ENCODE measurements at regions not wholly inside any gene's neighbourhood (a gene's known extent, or its start where the extent isn't known, plus 50 kb on each side); places are given as distances from the start of the nearest gene placed in this dataset.

- no peak overlapping the region for H3K4me3 ChIP-seq (ENCODE audit: low read length)
- H3K4me1 ChIP-seq (ENCODE audit: control insufficient read depth, insufficient read depth, low read length): peaks cover 3% of the 10 kb centered on the region
- no peaks in the 10 kb centered on the region for H3K36me3 ChIP-seq (ENCODE audit: control insufficient read depth, insufficient read depth, low read length)
- H3K27ac ChIP-seq (ENCODE audit: low read length): no peak overlapping the region
- DNase-seq: peak; percentile 40
- no peaks in the 10 kb centered on the region for H3K27me3 ChIP-seq (ENCODE audit: control insufficient read depth, insufficient read depth, low read length)
- WGBS (ENCODE audit: insufficient coverage): 69% methylated on average over 3 of the region's 6 CpGs
- H3K9me3 ChIP-seq (replicated peaks; ENCODE audit: control insufficient read depth, low read depth, low read length): no peaks in the 10 kb centered on the region
Measured at GRCh38 chr18:23077493-23078256, 57.6 kb upstream of the CABLES1 start.

- DNase-seq: no peak
- Histone ChIP-seq H3K9me3 (replicated peaks; ENCODE audit: control insufficient read depth, low read depth, low read length) (no peaks in the 10 kb centered on the region), H3K4me3 (ENCODE audit: low read length) (no peak overlapping the region), H3K36me3 (ENCODE audit: control insufficient read depth, insufficient read depth, low read length) (no peaks in the 10 kb centered on the region), H3K27ac (ENCODE audit: low read length) (no peak overlapping the region), H3K27me3 (ENCODE audit: control insufficient read depth, insufficient read depth, low read length) (no peaks in the 10 kb centered on the region), H3K4me1 (ENCODE audit: control insufficient read depth, insufficient read depth, low read length) (no peaks in the 10 kb centered on the region)
- WGBS (ENCODE audit: insufficient coverage): 29% methylated on average over 2 of the region's 5 CpGs
Measured at GRCh38 chr18:23085066-23085465, 50.2 kb upstream of the CABLES1 start.

Measured in muscle of leg (tissue), 3 donors.